HT1080 (cell line): ENCODE measurements at regions not wholly inside any gene's neighbourhood (a gene's known extent, or its start where the extent isn't known, plus 50 kb on each side); places are given as distances from the start of the nearest gene placed in this dataset.
"Not testable (repeated sequence)": the region's sequence is repeated elsewhere in the genome, so short reads cannot be mapped to it uniquely, and the experiment has no call there.

ENCODE experiments used
- DNase-seq: peaks from one replicate; pipeline ENCODE4 v3.0.0-alpha.2; 2015; ENCODE audit warnings: low read depth

GRCh38 chr1:55318116-55318817 lies 103.1 kb upstream of the USP24 start:
- DNase-seq, result no peak

- DNase-seq, result no peak
Observed at GRCh38 chr1:55317673-55318072, 102.5 kb upstream of the USP24 start.

- no peak for DNase-seq
Observed at GRCh38 chr1:55316947-55317662, 101.9 kb upstream of the USP24 start.

GRCh38 chr1:55316502-55316901 lies 101.3 kb upstream of the USP24 start:
- DNase-seq, result no peak

GRCh38 chr1:55315552-55315951 lies 100.4 kb upstream of the USP24 start:
- DNase-seq, result no peak

GRCh38 chr1:55314740-55315139 lies 99.6 kb upstream of the USP24 start:
- DNase-seq, result no peak

GRCh38 chr1:55313903-55314302 lies 98.7 kb upstream of the USP24 start:
- peak; percentile 14 for DNase-seq

GRCh38 chr1:55311979-55312378 lies 96.8 kb upstream of the USP24 start:
- DNase-seq, result no peak

- peak; percentile 73 for DNase-seq
Observed at GRCh38 chr1:55311057-55311641, 96.0 kb upstream of the USP24 start.

- DNase-seq, result peak; percentile 100
Observed at GRCh38 chr1:55310505-55310971, 95.4 kb upstream of the USP24 start.

GRCh38 chr1:55309786-55310504 lies 94.8 kb upstream of the USP24 start:
- no peak for DNase-seq

GRCh38 chr1:55309053-55309452 lies 93.9 kb upstream of the USP24 start:
- no peak for DNase-seq

GRCh38 chr1:55305735-55306134 lies 90.6 kb upstream of the USP24 start:
- DNase-seq, result peak; percentile 69

GRCh38 chr1:55304229-55304740 lies 89.1 kb upstream of the USP24 start:
- no peak for DNase-seq

- no peak for DNase-seq
Observed at GRCh38 chr1:55302972-55303371, 87.8 kb upstream of the USP24 start.

- DNase-seq, result no peak
Observed at GRCh38 chr1:55301912-55302311, 86.7 kb upstream of the USP24 start.

GRCh38 chr1:55300975-55301374 lies 85.8 kb upstream of the USP24 start:
- no peak for DNase-seq

GRCh38 chr1:55298167-55298894 lies 83.2 kb upstream of the USP24 start:
- DNase-seq, result no peak

GRCh38 chr1:55296247-55296646 lies 81.1 kb upstream of the USP24 start:
- DNase-seq, result not testable (repeated sequence)

GRCh38 chr1:55289614-55290013 lies 74.5 kb upstream of the USP24 start:
- DNase-seq, result no peak

GRCh38 chr1:55289042-55289441 lies 73.9 kb upstream of the USP24 start:
- no peak for DNase-seq
